HUES6 (cell line): ENCODE measurements at regions not wholly inside any gene's neighbourhood (a gene's known extent, or its start where the extent isn't known, plus 50 kb on each side); places are given as distances from the start of the nearest gene placed in this dataset.
"Not testable (repeated sequence)": the region's sequence is repeated elsewhere in the genome, so short reads cannot be mapped to it uniquely, and the experiment has no call there.

Source experiments
- H3K27ac ChIP-seq: 2 replicates; pipeline ENCODE4 v1.7.0; 2013; ENCODE audit warnings: low read depth, mild to moderate bottlenecking, low read length, inconsistent platforms
- H3K27me3 ChIP-seq: 2 replicates; pipeline ENCODE4 v1.6.1; 2013; ENCODE audit warnings: low read length; ENCODE audit not compliant: control insufficient read depth, insufficient read depth
- H3K36me3 ChIP-seq: 2 replicates; pipeline ENCODE4 v1.6.1; 2013; ENCODE audit warnings: low read length; ENCODE audit not compliant: control insufficient read depth, insufficient read depth
- H3K4me1 ChIP-seq: 2 replicates; pipeline ENCODE4 v1.6.1; 2013; ENCODE audit warnings: low read length; ENCODE audit not compliant: control insufficient read depth, insufficient read depth
- H3K4me3 ChIP-seq: 2 replicates; pipeline ENCODE4 v1.5.1; 2013; ENCODE audit warnings: low read depth, low read length
- H3K9ac ChIP-seq: one replicate; pipeline ENCODE4 v1.6.1; 2013; ENCODE audit warnings: mild to moderate bottlenecking, low read length
- H3K9me3 ChIP-seq: 2 replicates; pipeline ENCODE4 v1.6.1; 2013; ENCODE audit warnings: low read depth, low read length; ENCODE audit not compliant: control insufficient read depth, insufficient read depth

- Histone ChIP-seq H3K4me3 (no peak overlapping the region), H3K27ac (no peak overlapping the region), H3K9me3 (peaks cover 6% of the 10 kb centered on the region), H3K9ac (no peak overlapping the region), H3K4me1 (no peaks in the 10 kb centered on the region; the same call in 1 of the 2 replicates), H3K36me3 (no peaks in the 10 kb centered on the region), H3K27me3 (no peaks in the 10 kb centered on the region)
Observed at GRCh38 chr2:47728551-47728950, 54.4 kb upstream of the MSH6 start.

- Histone ChIP-seq H3K4me1 (no peaks in the 10 kb centered on the region; the same call in 1 of the 2 replicates), H3K27me3 (no peaks in the 10 kb centered on the region), H3K27ac (no peak overlapping the region), H3K9me3 (peaks cover 6% of the 10 kb centered on the region), H3K36me3 (no peaks in the 10 kb centered on the region), H3K4me3 (no peak overlapping the region), H3K9ac (no peak overlapping the region)
Observed at GRCh38 chr2:47727956-47728355, 55.0 kb upstream of the MSH6 start.

GRCh38 chr2:47726978-47727377 is 56.0 kb upstream of the MSH6 start:
- H3K4me1 ChIP-seq, H3K9me3 ChIP-seq, H3K27ac ChIP-seq, H3K36me3 ChIP-seq, H3K9ac ChIP-seq, H3K4me3 ChIP-seq, H3K27me3 ChIP-seq: not testable (repeated sequence)

GRCh38 chr2:47725808-47726207 is 57.1 kb upstream of the MSH6 start:
- no peak overlapping the region for H3K4me3 ChIP-seq
- H3K27me3 ChIP-seq = no peaks in the 10 kb centered on the region
- H3K4me1 ChIP-seq = peaks cover 4% of the 10 kb centered on the region; the same call in 1 of the 2 replicates
- no peaks in the 10 kb centered on the region for H3K36me3 ChIP-seq
- peaks cover 6% of the 10 kb centered on the region for H3K9me3 ChIP-seq
- no peak overlapping the region for H3K27ac ChIP-seq
- H3K9ac ChIP-seq = no peak overlapping the region

GRCh38 chr2:47724221-47724981 is 58.5 kb upstream of the MSH6 start:
- Histone ChIP-seq H3K27me3 (no peaks in the 10 kb centered on the region), H3K36me3 (no peaks in the 10 kb centered on the region), H3K4me1 (peaks cover 4% of the 10 kb centered on the region; the same call in 1 of the 2 replicates), H3K4me3 (no peak overlapping the region), H3K9me3 (peaks cover 4% of the 10 kb centered on the region), H3K27ac (no peak overlapping the region), H3K9ac (no peak overlapping the region)

- H3K9me3 ChIP-seq = no peaks in the 10 kb centered on the region
- H3K27me3 ChIP-seq = no peaks in the 10 kb centered on the region
- no peak overlapping the region for H3K9ac ChIP-seq
- no peaks in the 10 kb centered on the region for H3K36me3 ChIP-seq
- H3K4me3 ChIP-seq = no peak overlapping the region
- H3K4me1 ChIP-seq = peaks cover 4% of the 10 kb centered on the region; the same call in 1 of the 2 replicates
- H3K27ac ChIP-seq = peak overlapping the region; percentile 37; the same call in 1 of the 2 replicates
Observed at GRCh38 chr2:47721296-47721695, 61.6 kb upstream of the MSH6 start.

- Histone ChIP-seq H3K4me1 (peaks cover 4% of the 10 kb centered on the region; the same call in 1 of the 2 replicates), H3K27ac (no peak overlapping the region), H3K36me3 (no peaks in the 10 kb centered on the region), H3K27me3 (no peaks in the 10 kb centered on the region), H3K9ac (no peak overlapping the region), H3K4me3 (no peak overlapping the region), H3K9me3 (no peaks in the 10 kb centered on the region)
Observed at GRCh38 chr2:47720559-47720958, 62.4 kb upstream of the MSH6 start.

GRCh38 chr2:47720036-47720435 is 62.9 kb upstream of the MSH6 start:
- no peak overlapping the region for H3K27ac ChIP-seq
- no peak overlapping the region for H3K4me3 ChIP-seq
- H3K4me1 ChIP-seq = peaks cover 4% of the 10 kb centered on the region; the same call in 1 of the 2 replicates
- no peak overlapping the region for H3K9ac ChIP-seq
- no peaks in the 10 kb centered on the region for H3K36me3 ChIP-seq
- H3K27me3 ChIP-seq = no peaks in the 10 kb centered on the region
- H3K9me3 ChIP-seq = no peaks in the 10 kb centered on the region

GRCh38 chr2:47719099-47719498 is 63.8 kb upstream of the MSH6 start:
- Histone ChIP-seq H3K36me3 (no peaks in the 10 kb centered on the region), H3K27me3 (no peaks in the 10 kb centered on the region), H3K9me3 (no peaks in the 10 kb centered on the region), H3K4me3 (no peak overlapping the region), H3K9ac (no peak overlapping the region), H3K4me1 (0 out of 2 replicates have a peak, but pooled peaks cover 4% of the 10 kb centered on the region), H3K27ac (no peak overlapping the region)

- H3K9me3 ChIP-seq, H3K4me1 ChIP-seq, H3K36me3 ChIP-seq, H3K27me3 ChIP-seq, H3K4me3 ChIP-seq, H3K9ac ChIP-seq, H3K27ac ChIP-seq: not testable (repeated sequence)
Observed at GRCh38 chr2:47716307-47716706, 66.6 kb upstream of the MSH6 start.

- Histone ChIP-seq H3K27me3 (no peaks in the 10 kb centered on the region), H3K4me1 (no peaks in the 10 kb centered on the region), H3K27ac (no peak overlapping the region), H3K4me3 (no peak overlapping the region), H3K36me3 (no peaks in the 10 kb centered on the region), H3K9ac (no peak overlapping the region), H3K9me3 (no peaks in the 10 kb centered on the region)
Observed at GRCh38 chr2:47715552-47715951, 67.4 kb upstream of the MSH6 start.
